SU-DHL-6 (cell line): ENCODE measurements at regions not wholly inside any gene's neighbourhood (a gene's known extent, or its start where the extent isn't known, plus 50 kb on each side); places are given as distances from the start of the nearest gene placed in this dataset.

ENCODE experiments used
- H2AFZ ChIP-seq: fragments of 200-600 bp; sonication (generic); 2 replicates; pipeline ENCODE4 v1.6.1; 2014; ENCODE audit warnings: low read depth, mild to moderate bottlenecking, moderate library complexity, mixed read lengths, antibody characterized with exemption, low read length; ENCODE audit not compliant: severe bottlenecking
- H3F3A ChIP-seq: fragments of 200-600 bp; shearing (Covaris generic); 2 replicates; pipeline ENCODE4 v1.6.0; 2016; ENCODE audit warnings: antibody characterized with exemption, mild to moderate bottlenecking; ENCODE audit not compliant: insufficient read depth
- H3K27ac ChIP-seq: fragments of 200-600 bp; sonication (generic); 2 replicates; pipeline ENCODE4 v1.5.1; 2016; ENCODE audit warnings: low read depth, mild to moderate bottlenecking, low read length, moderate library complexity, mixed read lengths
- H3K27me3 ChIP-seq: fragments of 200-600 bp; sonication (generic), shearing (Covaris generic); 2 replicates; pipeline ENCODE4 v1.6.0; 2014; ENCODE audit warnings: mild to moderate bottlenecking, low read length
- H3K36me3 ChIP-seq: fragments of 200-600 bp; sonication (generic); 2 replicates; pipeline ENCODE4 v1.6.1; 2014; ENCODE audit warnings: mild to moderate bottlenecking, low read length, mixed read lengths
- H3K4me2 ChIP-seq: fragments of 300-600, 200-600 bp; shearing (Covaris generic), sonication (generic); 2 replicates; pipeline ENCODE4 v1.6.0; 2014; ENCODE audit warnings: low read length, low read depth, mild to moderate bottlenecking; ENCODE audit not compliant: poor library complexity, severe bottlenecking
- H3K4me3 ChIP-seq: fragments of 200-600 bp; sonication (generic); 2 replicates; pipeline ENCODE4 v1.5.1; 2014; ENCODE audit warnings: antibody characterized with exemption, low read length, mild to moderate bottlenecking, mixed read lengths; ENCODE audit not compliant: insufficient read depth, poor library complexity, severe bottlenecking
- H3K79me2 ChIP-seq: fragments of 200-600 bp; sonication (generic); 2 replicates; pipeline ENCODE4 v1.6.1; 2014; ENCODE audit warnings: mild to moderate bottlenecking, low read length, moderate library complexity; ENCODE audit not compliant: insufficient read depth
- H3K9ac ChIP-seq: fragments of 200-600 bp; sonication (generic); 2 replicates; pipeline ENCODE4 v1.7.0; 2014; ENCODE audit warnings: mild to moderate bottlenecking, low read length
- H3K9me2 ChIP-seq: fragments of 200-600 bp; sonication (generic); replicated peaks from 2 replicates; pipeline ENCODE4 v1.6.1; 2014; ENCODE audit warnings: low read length; ENCODE audit not compliant: insufficient read depth
- H3K9me3 ChIP-seq: fragments of 200-600 bp; sonication (generic); 2 replicates; pipeline ENCODE4 v1.6.1; 2014; ENCODE audit warnings: low read length, mixed read lengths; ENCODE audit not compliant: insufficient read depth
- H4K20me1 ChIP-seq: fragments of 200-600 bp; sonication (generic); 2 replicates; pipeline ENCODE4 v1.6.1; 2014; ENCODE audit warnings: low read depth, mild to moderate bottlenecking, antibody characterized with exemption, low read length, moderate library complexity, mixed read lengths
- EZH2phosphoT487 ChIP-seq: fragments of 200-600 bp; sonication (generic), shearing (Covaris generic); conservative IDR thresholded peaks from 2 replicates; pipeline ENCODE4 v1.6.1; 2018; ENCODE audit warnings: mild to moderate bottlenecking, antibody characterized with exemption, low read length, moderate library complexity, mixed read lengths
- TF ChIP-seq, protein P1 (sequence below): fragments of 200-600 bp; sonication (generic); IDR thresholded peaks from one replicate; pipeline ENCODE4 v1.5.1; 2017; ENCODE audit warnings: antibody characterized with exemption, mild to moderate bottlenecking, low read length, moderate library complexity; ENCODE audit not compliant: insufficient read depth, poor library complexity, severe bottlenecking

DNA sequence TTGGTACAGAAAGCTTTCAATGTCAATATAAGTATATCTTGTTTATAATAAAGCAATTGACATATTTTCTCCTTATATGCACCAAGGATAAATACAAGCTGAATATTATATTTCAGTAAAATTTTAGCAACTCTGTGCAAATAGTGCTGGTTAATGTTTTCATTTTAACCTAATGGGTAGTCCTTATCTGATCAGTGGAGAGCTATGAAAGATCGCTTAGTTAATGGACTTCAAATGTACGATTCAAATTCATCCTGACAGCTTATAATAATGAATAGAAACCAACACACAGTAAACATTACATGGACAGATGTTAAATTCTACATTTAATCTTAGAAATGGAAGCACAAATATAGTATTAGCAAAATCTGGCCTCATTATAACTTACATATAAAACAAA, 1495.2 kb upstream of the C9orf72 start:
- no peaks in the 10 kb centered on the region for H3F3A ChIP-seq
- no peak overlapping the region for H3K4me2 ChIP-seq
- H3K27me3 ChIP-seq, result no peaks in the 10 kb centered on the region
- no peak overlapping the region for H3K4me3 ChIP-seq
- H2AFZ ChIP-seq, result no peak overlapping the region
- H4K20me1 ChIP-seq, result no peaks in the 10 kb centered on the region
- H3K27ac ChIP-seq, result no peak overlapping the region
- H3K79me2 ChIP-seq, result no peaks in the 10 kb centered on the region
- H3K36me3 ChIP-seq, result no peaks in the 10 kb centered on the region
- H3K9me2 ChIP-seq, result 0 out of 2 replicates have a peak, but pooled peaks cover 4% of the 10 kb centered on the region
- no peaks in the 10 kb centered on the region for H3K9me3 ChIP-seq
- no peak overlapping the region for H3K9ac ChIP-seq
- TF ChIP-seq, protein P1, sequence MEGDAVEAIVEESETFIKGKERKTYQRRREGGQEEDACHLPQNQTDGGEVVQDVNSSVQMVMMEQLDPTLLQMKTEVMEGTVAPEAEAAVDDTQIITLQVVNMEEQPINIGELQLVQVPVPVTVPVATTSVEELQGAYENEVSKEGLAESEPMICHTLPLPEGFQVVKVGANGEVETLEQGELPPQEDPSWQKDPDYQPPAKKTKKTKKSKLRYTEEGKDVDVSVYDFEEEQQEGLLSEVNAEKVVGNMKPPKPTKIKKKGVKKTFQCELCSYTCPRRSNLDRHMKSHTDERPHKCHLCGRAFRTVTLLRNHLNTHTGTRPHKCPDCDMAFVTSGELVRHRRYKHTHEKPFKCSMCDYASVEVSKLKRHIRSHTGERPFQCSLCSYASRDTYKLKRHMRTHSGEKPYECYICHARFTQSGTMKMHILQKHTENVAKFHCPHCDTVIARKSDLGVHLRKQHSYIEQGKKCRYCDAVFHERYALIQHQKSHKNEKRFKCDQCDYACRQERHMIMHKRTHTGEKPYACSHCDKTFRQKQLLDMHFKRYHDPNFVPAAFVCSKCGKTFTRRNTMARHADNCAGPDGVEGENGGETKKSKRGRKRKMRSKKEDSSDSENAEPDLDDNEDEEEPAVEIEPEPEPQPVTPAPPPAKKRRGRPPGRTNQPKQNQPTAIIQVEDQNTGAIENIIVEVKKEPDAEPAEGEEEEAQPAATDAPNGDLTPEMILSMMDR, result no peak
- TF ChIP-seq EZH2phosphoT487, result no peak

DNA sequence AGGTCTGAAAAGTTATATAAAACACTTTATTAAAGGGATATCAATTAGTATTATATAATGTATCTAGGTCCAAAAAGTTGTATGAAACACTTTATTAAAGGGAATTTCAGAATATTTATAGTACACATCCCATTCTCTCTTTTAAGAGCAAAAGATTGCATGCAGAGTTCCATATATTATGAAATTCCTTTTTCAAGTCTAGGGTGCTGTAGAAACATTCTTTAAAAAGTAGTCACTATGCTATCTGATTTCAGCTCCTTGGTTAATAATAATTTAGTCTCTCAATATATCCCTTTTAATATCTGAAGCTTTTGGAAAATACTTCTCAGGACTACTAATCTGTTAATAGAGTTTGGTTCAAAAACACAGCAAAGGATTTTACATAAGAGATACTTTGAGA, 1496.1 kb upstream of the C9orf72 start:
- H3K9me3 ChIP-seq, result no peaks in the 10 kb centered on the region
- no peaks in the 10 kb centered on the region for H3K79me2 ChIP-seq
- H3K27ac ChIP-seq, result no peak overlapping the region
- no peak for TF ChIP-seq EZH2phosphoT487
- TF ChIP-seq, protein P1, result no peak
- no peaks in the 10 kb centered on the region for H4K20me1 ChIP-seq
- H3K27me3 ChIP-seq, result no peaks in the 10 kb centered on the region
- H3K4me2 ChIP-seq, result no peak overlapping the region
- H3K36me3 ChIP-seq, result no peaks in the 10 kb centered on the region
- H3K9ac ChIP-seq, result no peak overlapping the region
- H3F3A ChIP-seq, result no peaks in the 10 kb centered on the region
- no peak overlapping the region for H3K4me3 ChIP-seq
- H2AFZ ChIP-seq, result no peak overlapping the region
- 0 out of 2 replicates have a peak, but pooled peaks cover 4% of the 10 kb centered on the region for H3K9me2 ChIP-seq

DNA sequence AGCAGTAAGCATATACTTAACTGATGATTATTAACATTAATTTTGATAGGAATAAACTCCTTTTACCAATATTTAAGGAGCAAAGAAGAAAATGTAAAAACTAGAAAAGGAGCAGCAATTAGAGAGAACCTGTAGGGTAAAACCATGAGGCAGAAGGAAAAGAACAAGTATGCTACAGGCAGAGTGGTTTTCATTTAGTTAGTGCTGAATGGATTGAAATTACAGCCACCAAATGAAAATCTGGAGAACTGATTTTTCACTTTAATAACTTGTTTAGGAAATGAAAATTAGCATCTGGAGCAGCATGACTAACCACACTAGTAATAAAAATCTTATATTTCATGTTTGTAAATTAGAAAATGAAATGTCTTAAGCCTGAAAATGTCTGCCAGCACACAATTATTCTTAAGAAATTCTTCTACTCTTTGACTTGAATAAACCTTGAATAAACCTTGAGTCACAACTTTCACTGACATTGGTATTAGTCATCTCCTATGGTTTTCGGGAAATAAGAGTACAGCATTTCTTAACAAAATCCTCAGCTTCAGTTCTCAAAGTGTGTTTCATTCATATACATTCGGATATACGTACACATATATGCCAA, 1504.9 kb upstream of the C9orf72 start:
- no peak overlapping the region for H3K4me3 ChIP-seq

More for the DNA sequence above, 1504.9 kb upstream of the C9orf72 start:
- no peaks in the 10 kb centered on the region for H3K27me3 ChIP-seq
- H4K20me1 ChIP-seq, result no peaks in the 10 kb centered on the region
- no peak overlapping the region for H3K9ac ChIP-seq
- H2AFZ ChIP-seq, result no peak overlapping the region
- no peaks in the 10 kb centered on the region for H3K79me2 ChIP-seq
- H3K9me3 ChIP-seq, result no peaks in the 10 kb centered on the region
- no peak overlapping the region for H3K27ac ChIP-seq
- no peaks in the 10 kb centered on the region for H3F3A ChIP-seq
- H3K36me3 ChIP-seq, result no peaks in the 10 kb centered on the region
- no peaks in the 10 kb centered on the region for H3K9me2 ChIP-seq
- TF ChIP-seq, protein P1, result no peak
- TF ChIP-seq EZH2phosphoT487, result no peak
- H3K4me2 ChIP-seq, result no peak overlapping the region
